ENCODE measurements at regions not wholly inside any gene's neighbourhood (a gene's known extent, or its start where the extent isn't known, plus 50 kb on each side); places are given as distances from the start of the nearest gene placed in this dataset.

DNA sequence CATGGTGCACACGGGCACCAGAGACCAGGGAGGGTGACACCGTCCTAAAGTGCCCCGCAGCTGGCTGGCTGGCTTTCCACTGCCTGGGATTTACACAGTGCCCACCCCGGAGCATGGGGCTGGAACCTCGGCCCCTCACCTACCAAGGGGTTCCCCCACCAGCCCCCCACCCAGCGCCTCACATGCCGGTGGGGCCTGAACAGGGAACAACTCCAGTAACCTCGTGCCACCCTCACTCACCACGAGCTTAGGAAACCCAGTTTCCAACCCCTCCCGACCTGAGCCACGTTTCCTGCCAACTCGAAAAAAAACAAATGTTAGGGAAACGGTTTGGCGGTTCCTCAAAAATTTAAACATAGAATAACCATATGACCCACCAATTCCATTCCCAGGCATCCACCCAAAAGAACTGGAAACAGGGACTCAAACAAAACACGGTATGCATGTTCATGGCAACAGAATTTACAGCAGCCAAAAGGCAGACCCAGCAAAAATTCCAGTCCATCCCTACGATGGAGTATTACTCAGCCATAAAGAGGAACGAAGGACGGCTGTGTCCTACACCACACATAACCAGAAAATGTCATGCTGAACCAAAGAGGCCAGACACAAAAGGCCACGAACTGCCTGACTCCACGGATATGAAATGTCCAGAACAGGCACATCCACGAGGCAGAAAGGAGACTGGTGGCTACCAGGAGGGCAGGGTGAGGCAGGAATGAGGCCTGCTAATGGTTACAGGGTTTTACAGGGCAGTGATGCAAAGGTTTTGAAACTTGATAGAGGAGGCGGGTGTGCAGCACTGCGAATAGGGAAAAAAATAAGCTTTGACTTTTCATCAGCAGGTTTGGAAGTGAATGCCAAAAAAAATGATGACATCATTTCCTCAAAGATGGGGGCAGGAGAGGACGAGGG lies 68.9 kb downstream of the NCOR2 start:
- TF ChIP-seq ARNT (IDR thresholded peaks at IDR 0.05) (no peak), FOXM1 (IDR thresholded peaks at IDR 0.05; ENCODE audit: borderline replicate concordance) (no peak), TARDBP (IDR thresholded peaks at IDR 0.05) (no peak), ELF4 (IDR thresholded peaks at IDR 0.05) (no peak)
